Fibroblast of lung (primary cell): ENCODE measurements at regions not wholly inside any gene's neighbourhood (a gene's known extent, or its start where the extent isn't known, plus 50 kb on each side); places are given as distances from the start of the nearest gene placed in this dataset.

Experiments
- EZH2 ChIP-seq: IDR thresholded peaks from 2 replicates; pipeline ENCODE4 v1.5.1; 2012; ENCODE audit warnings: low read length, control low read depth, mild to moderate bottlenecking; ENCODE audit errors: missing control alignments
- TF ChIP-seq, protein P1 (sequence below), 2 donors: IDR thresholded peaks in 1 of 2; conservative IDR thresholded peaks in 1 of 2; 1 replicate in 1 of 2; 2 replicates in 1 of 2; pipeline ENCODE4 v1.5.1; 2011 to 2012; ENCODE audit warnings: low read length in 2 of 2, control low read depth in 1 of 2, inconsistent platforms in 1 of 2, low read depth in 1 of 2, mild to moderate bottlenecking in 1 of 2

DNA sequence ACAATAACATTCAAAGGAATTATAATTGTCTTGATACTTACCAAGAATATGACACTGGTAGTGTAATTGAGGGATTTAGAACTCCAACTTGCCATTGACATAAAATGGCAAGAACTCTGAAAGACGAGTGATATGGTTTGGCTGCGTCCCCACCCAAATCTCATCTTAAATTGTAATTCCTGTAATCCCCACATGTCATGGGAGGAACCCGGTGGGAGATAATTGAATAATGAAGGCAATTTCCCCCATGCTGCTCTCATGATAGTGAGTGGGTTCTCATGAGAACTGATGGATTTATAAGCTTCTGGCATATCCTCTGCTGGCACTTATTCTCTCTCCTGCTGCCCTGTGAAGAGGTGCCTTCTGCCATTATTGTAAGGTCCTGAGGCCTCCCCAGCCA is 1536.4 kb downstream of the TECRL start:
- TF ChIP-seq, protein P1, sequence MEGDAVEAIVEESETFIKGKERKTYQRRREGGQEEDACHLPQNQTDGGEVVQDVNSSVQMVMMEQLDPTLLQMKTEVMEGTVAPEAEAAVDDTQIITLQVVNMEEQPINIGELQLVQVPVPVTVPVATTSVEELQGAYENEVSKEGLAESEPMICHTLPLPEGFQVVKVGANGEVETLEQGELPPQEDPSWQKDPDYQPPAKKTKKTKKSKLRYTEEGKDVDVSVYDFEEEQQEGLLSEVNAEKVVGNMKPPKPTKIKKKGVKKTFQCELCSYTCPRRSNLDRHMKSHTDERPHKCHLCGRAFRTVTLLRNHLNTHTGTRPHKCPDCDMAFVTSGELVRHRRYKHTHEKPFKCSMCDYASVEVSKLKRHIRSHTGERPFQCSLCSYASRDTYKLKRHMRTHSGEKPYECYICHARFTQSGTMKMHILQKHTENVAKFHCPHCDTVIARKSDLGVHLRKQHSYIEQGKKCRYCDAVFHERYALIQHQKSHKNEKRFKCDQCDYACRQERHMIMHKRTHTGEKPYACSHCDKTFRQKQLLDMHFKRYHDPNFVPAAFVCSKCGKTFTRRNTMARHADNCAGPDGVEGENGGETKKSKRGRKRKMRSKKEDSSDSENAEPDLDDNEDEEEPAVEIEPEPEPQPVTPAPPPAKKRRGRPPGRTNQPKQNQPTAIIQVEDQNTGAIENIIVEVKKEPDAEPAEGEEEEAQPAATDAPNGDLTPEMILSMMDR (conservative IDR thresholded peaks at IDR 0.05 in 1 of 2, IDR thresholded peaks at IDR 0.05 in 1 of 2; ENCODE audit: low read depth in 1 of 2, low read length in 2 of 2): no peak
- no peak for TF ChIP-seq EZH2
